ENCODE measurements at regions not wholly inside any gene's neighbourhood (a gene's known extent, or its start where the extent isn't known, plus 50 kb on each side); places are given as distances from the start of the nearest gene placed in this dataset.
"Not testable (repeated sequence)": the region's sequence is repeated elsewhere in the genome, so short reads cannot be mapped to it uniquely, and the experiment has no call there.

- H3K27me3 ChIP-seq (replicated peaks) = no peaks in the 10 kb centered on the region
- H3K27ac ChIP-seq = no peak overlapping the region
- H3K36me3 ChIP-seq (replicated peaks) = no peaks in the 10 kb centered on the region
- no peak for TF ChIP-seq CTCF (IDR thresholded peaks at IDR 0.05; ENCODE audit: low read depth, low read length, missing control alignments)
- DNase-seq = no peak
- in situ Hi-C loops (cut with HindIII; ENCODE audit: low pct_ligation_motif_present, low sequenced_read_pairs) = no loop called here
- H3K4me3 ChIP-seq (ENCODE audit: low read depth, low read length) = no peak overlapping the region
Measured at GRCh38 chr10:44101082-44101481, 283.8 kb downstream of the CXCL12 start.

- no peak for TF ChIP-seq CTCF (IDR thresholded peaks at IDR 0.05; ENCODE audit: low read depth, low read length, missing control alignments)
- no peak for DNase-seq
- no peak overlapping the region for H3K4me3 ChIP-seq (ENCODE audit: low read depth, low read length)
- no peaks in the 10 kb centered on the region for H3K36me3 ChIP-seq (replicated peaks)
- in situ Hi-C loops (cut with HindIII; ENCODE audit: low pct_ligation_motif_present, low sequenced_read_pairs) = no loop called here
- no peak overlapping the region for H3K27ac ChIP-seq
- no peaks in the 10 kb centered on the region for H3K27me3 ChIP-seq (replicated peaks)
Measured at GRCh38 chr10:44099511-44099910, 285.4 kb downstream of the CXCL12 start.

- in situ Hi-C loops (cut with HindIII; ENCODE audit: low pct_ligation_motif_present, low sequenced_read_pairs); H3K4me3 ChIP-seq (ENCODE audit: low read depth, low read length); DNase-seq; H3K27ac ChIP-seq; H3K27me3 ChIP-seq (replicated peaks); H3K36me3 ChIP-seq (replicated peaks): not testable (repeated sequence)
Measured at GRCh38 chr10:44096217-44096616, 288.7 kb downstream of the CXCL12 start.

- H3K4me3 ChIP-seq (ENCODE audit: low read depth, low read length) = no peak overlapping the region
- no peak for DNase-seq
- no peaks in the 10 kb centered on the region for H3K27me3 ChIP-seq (replicated peaks)
- no peaks in the 10 kb centered on the region for H3K36me3 ChIP-seq (replicated peaks)
- no peak overlapping the region for H3K27ac ChIP-seq
- no peak for TF ChIP-seq CTCF (IDR thresholded peaks at IDR 0.05; ENCODE audit: low read depth, low read length, missing control alignments)
- in situ Hi-C loops (cut with HindIII; ENCODE audit: low pct_ligation_motif_present, low sequenced_read_pairs) = no loop called here
Measured at GRCh38 chr10:44089671-44090070, 295.2 kb downstream of the CXCL12 start.

GRCh38 chr10:44087403-44087802 is 297.5 kb downstream of the CXCL12 start:
- Histone ChIP-seq H3K4me3 (ENCODE audit: low read depth, low read length) (no peak overlapping the region), H3K36me3 (replicated peaks) (no peaks in the 10 kb centered on the region), H3K27ac (no peak overlapping the region), H3K27me3 (replicated peaks) (no peaks in the 10 kb centered on the region)
- no peak for DNase-seq
- in situ Hi-C loops (cut with HindIII; ENCODE audit: low pct_ligation_motif_present, low sequenced_read_pairs) = no loop called here
- no peak for TF ChIP-seq CTCF (IDR thresholded peaks at IDR 0.05; ENCODE audit: low read depth, low read length, missing control alignments)

GRCh38 chr10:44083719-44084400 is 301.0 kb downstream of the CXCL12 start:
- Histone ChIP-seq H3K27ac (no peak overlapping the region), H3K27me3 (replicated peaks) (no peaks in the 10 kb centered on the region), H3K4me3 (ENCODE audit: low read depth, low read length) (no peak overlapping the region), H3K36me3 (replicated peaks) (no peaks in the 10 kb centered on the region)
- in situ Hi-C loops (cut with HindIII; ENCODE audit: low pct_ligation_motif_present, low sequenced_read_pairs) = no loop called here
- TF ChIP-seq CTCF (IDR thresholded peaks at IDR 0.05; ENCODE audit: low read depth, low read length, missing control alignments) = no peak
- no peak for DNase-seq

Measured in brain microvascular endothelial cell (primary cell).